B cell (primary cell): ENCODE measurements at regions not wholly inside any gene's neighbourhood (a gene's known extent, or its start where the extent isn't known, plus 50 kb on each side); places are given as distances from the start of the nearest gene placed in this dataset.

ENCODE experiments used
- ATAC-seq: fragments of 200-7000 bp; cut with Tn5 transposase; one replicate; pipeline ENCODE4 v1.10.0; 2021; ENCODE audit warnings: low read depth, mild to moderate bottlenecking, moderate number of reproducible peaks, moderate library complexity
- CTCF ChIA-PET: fragments of 350-600 bp; sonication (Branson Sonifier 250); formaldehyde crosslinking; loops from one replicate; lab custom pipeline; 2021; ENCODE audit warnings: antibody characterized with exemption, inconsistent platforms; lab: Charles Lee
- POLR2A ChIA-PET: fragments of 350-600 bp; sonication (Branson Sonifier 250); formaldehyde crosslinking; loops from one replicate; lab custom pipeline; 2021; ENCODE audit warnings: antibody characterized with exemption; lab: Charles Lee
- DNase-seq: peaks from one replicate; pipeline ENCODE4 v3.0.0; 2013
- H2AFZ ChIP-seq: 2 replicates; pipeline ENCODE4 v1.6.1; 2012; ENCODE audit warnings: mild to moderate bottlenecking, low read depth, low read length; ENCODE audit not compliant: insufficient read depth, poor library complexity, severe bottlenecking
- H3K27ac ChIP-seq, 2 donors: 1 replicate in 1 of 2; 2 replicates in 1 of 2; pipeline ENCODE4 v1.5.1; 2012 to 2013; ENCODE audit warnings: low read length in 2 of 2, mild to moderate bottlenecking in 2 of 2, moderate library complexity in 1 of 2
- H3K27me3 ChIP-seq, 4 experiments: fragments of 200-600 bp in 1 of 4; sonication (generic) in 1 of 4; replicated peaks in 1 of 4; 1 replicate in 2 of 4; 2 replicates in 2 of 4; pipeline versions ENCODE4 v1.6.1 to v1.7.0; 2013 to 2016; ENCODE audit warnings: low read length in 3 of 4, mild to moderate bottlenecking in 2 of 4, mixed read lengths in 1 of 4, moderate library complexity in 1 of 4; ENCODE audit not compliant: insufficient read depth in 4 of 4, control insufficient read depth in 3 of 4; ENCODE audit errors: control extremely low read depth in 1 of 4
- H3K36me3 ChIP-seq, 2 experiments: replicated peaks in 1 of 2; 1 replicate in 1 of 2; 2 replicates in 1 of 2; pipeline versions ENCODE4 v1.6.1 to v1.7.1; 2013; ENCODE audit warnings: low read length in 1 of 2; ENCODE audit not compliant: insufficient read depth in 2 of 2, control insufficient read depth in 1 of 2; ENCODE audit errors: control extremely low read depth in 1 of 2, extremely low read depth in 1 of 2
- H3K4me1 ChIP-seq, 2 donors: fragments of 200-600 bp in 1 of 2; sonication (generic) in 1 of 2; 1 replicate in 1 of 2; 2 replicates in 1 of 2; pipeline versions ENCODE4 v1.5.1 to v1.6.1; 2013 to 2017; ENCODE audit warnings: low read length in 2 of 2; ENCODE audit not compliant: control insufficient read depth in 2 of 2, insufficient read depth in 2 of 2
- H3K4me2 ChIP-seq: replicated peaks from 2 replicates; pipeline ENCODE3; 2012; ENCODE audit warnings: mild to moderate bottlenecking, low read depth, low read length; ENCODE audit not compliant: poor library complexity, severe bottlenecking
- H3K4me3 ChIP-seq, 5 experiments: fragments of 200-600 bp in 1 of 5; sonication (generic) in 1 of 5; 1 replicate in 3 of 5; 2 replicates in 2 of 5; pipeline versions ENCODE4 v1.5.1 to v1.7.0; 2011 to 2016; ENCODE audit warnings: low read length in 4 of 5, mild to moderate bottlenecking in 4 of 5, low read depth in 2 of 5, control low read depth in 1 of 5, moderate library complexity in 1 of 5; ENCODE audit not compliant: insufficient read depth in 1 of 5; ENCODE audit errors: control extremely low read depth in 1 of 5, extremely low read depth in 1 of 5
- H3K79me2 ChIP-seq: fragments of 200-600 bp; sonication (generic); one replicate; pipeline ENCODE4 v1.6.0; 2016; ENCODE audit warnings: low read length; ENCODE audit not compliant: control insufficient read depth, insufficient read depth
- H3K9ac ChIP-seq: fragments of 200-600 bp; sonication (generic); 2 replicates; pipeline ENCODE4 v1.6.1; 2017; ENCODE audit warnings: mild to moderate bottlenecking, low read length, moderate library complexity
- H3K9me3 ChIP-seq, 3 donors: one replicate each; pipeline versions ENCODE4 v1.6.1 to v1.7.1; 2013; ENCODE audit warnings: low read length in 2 of 3; ENCODE audit not compliant: control insufficient read depth in 2 of 3, insufficient read depth in 1 of 3; ENCODE audit errors: control extremely low read depth in 1 of 3
- H4K20me1 ChIP-seq: 2 replicates; pipeline ENCODE4 v1.6.0; 2012; ENCODE audit warnings: mild to moderate bottlenecking, low read length; ENCODE audit not compliant: insufficient read depth, control insufficient read depth, poor library complexity, severe bottlenecking
- H3K27ac Mint-ChIP-seq: one replicate; pipeline ENCODE4 v1.8.0; 2021; ENCODE audit warnings: mixed read lengths
- H3K27me3 Mint-ChIP-seq: one replicate; pipeline ENCODE4 v1.8.0; 2021; ENCODE audit warnings: mixed read lengths
- H3K4me1 Mint-ChIP-seq: one replicate; pipeline ENCODE4 v1.8.0; 2021; ENCODE audit warnings: mixed read lengths
- H3K4me3 Mint-ChIP-seq: one replicate; pipeline ENCODE4 v1.8.0; 2021; ENCODE audit warnings: mixed read lengths
- H3K9me3 Mint-ChIP-seq: one replicate; pipeline ENCODE4 v1.8.0; 2022; ENCODE audit warnings: mixed read lengths; ENCODE audit not compliant: insufficient read depth
- EZH2 ChIP-seq: IDR thresholded peaks from 2 replicates; pipeline ENCODE4 v1.6.1; 2012; ENCODE audit warnings: borderline replicate concordance, low read depth, mild to moderate bottlenecking, moderate library complexity, low read length; ENCODE audit not compliant: insufficient read depth, poor library complexity, severe bottlenecking
- WGBS: methylation state at CpG from one replicate; pipeline ENCODE4 v1.1.5; 2013; ENCODE audit warnings: missing lambda C conversion rate; ENCODE audit not compliant: insufficient coverage; 5-methylcytosine and 5-hydroxymethylcytosine counted together
- intact Hi-C: fragments of 100-400 bp; cut with micrococcal nuclease; formaldehyde crosslinking; loops from one replicate; pipeline ENCODE4 v1.10.0; 2022
- TF ChIP-seq, protein P1 (sequence below): fragments of 200-600 bp; IDR thresholded peaks from one replicate; pipeline ENCODE4 v1.8.0; 2022; ENCODE audit warnings: antibody characterized with exemption, mild to moderate bottlenecking

DNA sequence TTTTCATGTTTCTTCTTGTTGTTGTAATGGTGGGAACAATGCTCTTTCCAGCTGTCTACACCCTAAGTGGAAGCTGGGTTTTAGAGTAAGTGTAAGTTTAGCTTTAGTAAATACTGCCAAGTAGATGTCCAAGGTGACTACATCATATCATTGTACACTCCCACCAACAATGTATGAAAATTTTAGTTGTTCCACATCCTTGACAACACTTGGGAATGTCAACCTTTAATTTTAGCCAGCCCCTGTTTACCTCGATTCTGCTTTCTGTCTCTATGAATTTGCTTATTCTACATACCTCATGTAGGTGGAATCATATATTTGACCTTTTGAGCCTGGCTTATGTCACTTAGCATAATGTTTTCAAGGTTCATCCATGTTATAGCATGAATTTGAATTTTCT lies 93.0 kb downstream of the MTPAP start:
- Histone ChIP-seq H3K27ac (no peak overlapping the region), H4K20me1 (no peaks in the 10 kb centered on the region), H3K4me1 (no peaks in the 10 kb centered on the region), H3K36me3 (no peaks in the 10 kb centered on the region), H3K4me2 (no peak overlapping the region), H3K4me3 (no peak overlapping the region), H3K27me3 (peaks cover 0 to 3% (median 0%) of the 10 kb centered on the region in 4 experiments), H3K79me2 (no peaks in the 10 kb centered on the region), H3K9me3 (peaks cover 4 to 11% (median 10%) of the 10 kb centered on the region in 3 donors), H2AFZ (no peak overlapping the region), H3K9ac (no peak overlapping the region)
- intact Hi-C loops, result no loop called here
- CTCF ChIA-PET, result interaction anchor here (1.0 kb wide), 1 partner anchor 9 kb away, joined by 3 read pairs; no protein-coding TSS in a partner anchor
- Mint-ChIP-seq H3K9me3 (peaks cover 10% of the 10 kb centered on the region), H3K4me1 (no peaks in the 10 kb centered on the region), H3K27me3 (peaks cover 23% of the 10 kb centered on the region), H3K27ac (no peak overlapping the region), H3K4me3 (no peak overlapping the region)
- no CpG with 5 or more reads among the region's 1 CpG for WGBS
- ATAC-seq (no peak), DNase-seq (no peak)
- POLR2A ChIA-PET, result no interaction called here
- no peak for TF ChIP-seq EZH2
- TF ChIP-seq, protein P1, sequence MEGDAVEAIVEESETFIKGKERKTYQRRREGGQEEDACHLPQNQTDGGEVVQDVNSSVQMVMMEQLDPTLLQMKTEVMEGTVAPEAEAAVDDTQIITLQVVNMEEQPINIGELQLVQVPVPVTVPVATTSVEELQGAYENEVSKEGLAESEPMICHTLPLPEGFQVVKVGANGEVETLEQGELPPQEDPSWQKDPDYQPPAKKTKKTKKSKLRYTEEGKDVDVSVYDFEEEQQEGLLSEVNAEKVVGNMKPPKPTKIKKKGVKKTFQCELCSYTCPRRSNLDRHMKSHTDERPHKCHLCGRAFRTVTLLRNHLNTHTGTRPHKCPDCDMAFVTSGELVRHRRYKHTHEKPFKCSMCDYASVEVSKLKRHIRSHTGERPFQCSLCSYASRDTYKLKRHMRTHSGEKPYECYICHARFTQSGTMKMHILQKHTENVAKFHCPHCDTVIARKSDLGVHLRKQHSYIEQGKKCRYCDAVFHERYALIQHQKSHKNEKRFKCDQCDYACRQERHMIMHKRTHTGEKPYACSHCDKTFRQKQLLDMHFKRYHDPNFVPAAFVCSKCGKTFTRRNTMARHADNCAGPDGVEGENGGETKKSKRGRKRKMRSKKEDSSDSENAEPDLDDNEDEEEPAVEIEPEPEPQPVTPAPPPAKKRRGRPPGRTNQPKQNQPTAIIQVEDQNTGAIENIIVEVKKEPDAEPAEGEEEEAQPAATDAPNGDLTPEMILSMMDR, result no peak

DNA sequence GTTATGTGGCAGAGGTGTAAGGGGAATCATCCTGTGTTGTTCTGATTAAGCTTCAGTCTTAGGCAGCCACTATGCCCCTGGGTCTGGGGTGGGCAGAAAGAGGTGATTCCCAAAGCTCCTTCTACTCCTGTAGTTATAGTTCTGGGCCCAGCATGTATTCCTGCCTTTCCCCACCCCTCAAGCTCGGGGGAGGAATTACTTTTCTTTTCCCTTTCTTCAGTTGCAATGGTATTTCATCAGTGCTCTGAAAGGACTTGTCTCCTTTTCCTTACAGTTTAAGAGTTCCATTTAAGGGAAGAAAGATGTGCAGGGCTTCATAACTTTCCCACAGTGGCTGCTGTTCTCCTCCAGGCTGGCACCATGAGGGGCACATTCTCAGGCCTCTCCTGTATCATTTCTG lies 94.2 kb downstream of the MTPAP start:
- WGBS, result no CpG with 5 or more reads among the region's 1 CpG

More for the DNA sequence above, 94.2 kb downstream of the MTPAP start:
- ChIA-PET CTCF (interaction anchor here (1.0 kb wide), 1 partner anchor 8 kb away, joined by 3 read pairs; no protein-coding TSS in a partner anchor), POLR2A (no interaction called here)
- no peak for DNase-seq
- Histone ChIP-seq H3K4me1 (no peaks in the 10 kb centered on the region), H3K9ac (no peak overlapping the region), H3K4me2 (no peak overlapping the region), H3K4me3 (no peak overlapping the region), H3K9me3 (peaks cover 4 to 11% (median 10%) of the 10 kb centered on the region in 3 donors), H2AFZ (no peak overlapping the region), H3K36me3 (no peaks in the 10 kb centered on the region), H3K27ac (no peak overlapping the region), H3K27me3 (peaks cover 0 to 3% (median 0%) of the 10 kb centered on the region in 4 experiments), H4K20me1 (no peaks in the 10 kb centered on the region), H3K79me2 (no peaks in the 10 kb centered on the region)
- TF ChIP-seq EZH2, result no peak
- TF ChIP-seq, protein P1, result no peak
- intact Hi-C loops, result no loop called here
- Mint-ChIP-seq H3K4me1 (no peaks in the 10 kb centered on the region), H3K9me3 (peaks cover 10% of the 10 kb centered on the region), H3K27me3 (peaks cover 18% of the 10 kb centered on the region), H3K4me3 (no peak overlapping the region), H3K27ac (no peak overlapping the region)
- no peak for ATAC-seq
